Sigmoid colon (tissue), 6 donors: ENCODE measurements at regions not wholly inside any gene's neighbourhood (a gene's known extent, or its start where the extent isn't known, plus 50 kb on each side); places are given as distances from the start of the nearest gene placed in this dataset.

Source experiments
- DNase-seq: peaks from one replicate; pipeline ENCODE4 v3.0.0-alpha.2; 2019
- H3K27ac ChIP-seq, 4 donors: fragments of 200-600 bp; sonication (generic); one replicate each; pipeline ENCODE4 v1.5.1; 2016 to 2019; ENCODE audit warnings: mild to moderate bottlenecking in 1 of 4
- H3K27me3 ChIP-seq, 3 donors: fragments of 200-600 bp; sonication (generic); one replicate each; pipeline ENCODE4 v1.5.1; 2019; ENCODE audit warnings: mild to moderate bottlenecking in 1 of 3
- H3K36me3 ChIP-seq, 4 donors: fragments of 200-600 bp; sonication (generic); one replicate each; pipeline ENCODE4 v1.5.1; 2016 to 2019
- H3K4me1 ChIP-seq, 4 donors: fragments of 200-600 bp; sonication (generic); one replicate each; pipeline ENCODE4 v1.5.1; 2017 to 2019
- H3K4me3 ChIP-seq, 4 donors: fragments of 200-600 bp; sonication (generic); one replicate each; pipeline ENCODE4 v1.5.1; 2017 to 2019; ENCODE audit warnings: mild to moderate bottlenecking in 2 of 4, moderate library complexity in 1 of 4
- H3K9me3 ChIP-seq, 4 donors: fragments of 200-600 bp in 3 of 4; sonication (generic) in 3 of 4; one replicate each; pipeline versions ENCODE4 v1.5.1 to v1.6.1; 2013 to 2019
- EP300 ChIP-seq, 4 donors: sonication (generic); formaldehyde crosslinking; IDR thresholded peaks; one replicate each; pipeline ENCODE4 v1.6.1; 2017; ENCODE audit warnings: antibody characterized with exemption in 4 of 4
- POLR2A ChIP-seq, 2 donors: fragments of 450-650 bp; IDR thresholded peaks; one replicate each; pipeline ENCODE4 v1.6.1; 2016; ENCODE audit warnings: antibody characterized with exemption in 2 of 2, mild to moderate bottlenecking in 2 of 2, moderate library complexity in 2 of 2
- POLR2AphosphoS5 ChIP-seq, 4 donors: sonication (generic); formaldehyde crosslinking; IDR thresholded peaks; one replicate each; pipeline ENCODE4 v1.6.1; 2017; ENCODE audit warnings: antibody characterized with exemption in 4 of 4
- WGBS, 2 donors: extraction: QIAGEN DNeasy Blood & Tissue Kit; methylation state at CpG; one replicate each; pipeline ENCODE4 v1.1.7; 2013; 5-methylcytosine and 5-hydroxymethylcytosine counted together
- intact Hi-C: fragments of 100-400 bp; cut with DNase I; formaldehyde crosslinking; loops from one replicate; pipeline ENCODE4 v1.15.1; 2023
- TF ChIP-seq, protein P1 (sequence below), 4 experiments: fragments of 450-650 bp in 3 of 4; fragments of 200-600 bp in 1 of 4; IDR thresholded peaks; one replicate each; pipeline ENCODE4 v1.5.1; 2016 to 2019; ENCODE audit warnings: antibody characterized with exemption in 4 of 4, mild to moderate bottlenecking in 3 of 4, moderate library complexity in 2 of 4
- donor health status: healthy with polysubstance abuse.
- donor health status: healthy.

DNA sequence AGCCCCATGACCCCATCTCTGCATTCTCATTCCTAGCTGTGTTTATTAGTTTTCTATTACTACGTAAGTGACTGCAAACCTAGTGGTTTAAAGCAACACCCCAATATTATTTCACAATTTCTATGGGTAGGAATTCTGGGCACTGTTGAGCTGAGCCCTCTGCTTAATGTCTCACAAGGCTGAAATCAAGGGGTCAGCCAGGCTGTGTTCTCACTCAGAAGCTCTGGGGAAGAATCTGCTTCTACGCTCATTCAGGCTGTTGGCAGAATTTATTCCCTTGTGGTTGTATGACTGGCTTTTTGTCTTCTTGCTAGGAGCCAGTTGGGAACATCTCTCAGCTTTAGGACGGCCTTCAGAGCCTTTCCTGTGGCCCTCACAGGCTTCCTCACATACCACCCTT lies 181.0 kb downstream of the GIPC2 start:
- Histone ChIP-seq H3K4me1 (no peaks in the 10 kb centered on the region), H3K4me3 (no peak overlapping the region), H3K9me3 (peaks cover 0 to 5% (median 0%) of the 10 kb centered on the region in 4 donors), H3K27me3 (no peaks in the 10 kb centered on the region), H3K36me3 (no peaks in the 10 kb centered on the region), H3K27ac (no peak overlapping the region)
- DNase-seq = peak; percentile 69
- WGBS, 2 donors = 84 to 92% methylated on average over 3 of the region's 3 CpGs
- intact Hi-C loops = no loop called here
- TF ChIP-seq, protein P1, sequence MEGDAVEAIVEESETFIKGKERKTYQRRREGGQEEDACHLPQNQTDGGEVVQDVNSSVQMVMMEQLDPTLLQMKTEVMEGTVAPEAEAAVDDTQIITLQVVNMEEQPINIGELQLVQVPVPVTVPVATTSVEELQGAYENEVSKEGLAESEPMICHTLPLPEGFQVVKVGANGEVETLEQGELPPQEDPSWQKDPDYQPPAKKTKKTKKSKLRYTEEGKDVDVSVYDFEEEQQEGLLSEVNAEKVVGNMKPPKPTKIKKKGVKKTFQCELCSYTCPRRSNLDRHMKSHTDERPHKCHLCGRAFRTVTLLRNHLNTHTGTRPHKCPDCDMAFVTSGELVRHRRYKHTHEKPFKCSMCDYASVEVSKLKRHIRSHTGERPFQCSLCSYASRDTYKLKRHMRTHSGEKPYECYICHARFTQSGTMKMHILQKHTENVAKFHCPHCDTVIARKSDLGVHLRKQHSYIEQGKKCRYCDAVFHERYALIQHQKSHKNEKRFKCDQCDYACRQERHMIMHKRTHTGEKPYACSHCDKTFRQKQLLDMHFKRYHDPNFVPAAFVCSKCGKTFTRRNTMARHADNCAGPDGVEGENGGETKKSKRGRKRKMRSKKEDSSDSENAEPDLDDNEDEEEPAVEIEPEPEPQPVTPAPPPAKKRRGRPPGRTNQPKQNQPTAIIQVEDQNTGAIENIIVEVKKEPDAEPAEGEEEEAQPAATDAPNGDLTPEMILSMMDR (IDR thresholded peaks at IDR 0.05) = no peak
- no peak for TF ChIP-seq POLR2A (IDR thresholded peaks at IDR 0.05)
- peak in 3 of 4 donors; percentile 35 to 63 (median 48) for TF ChIP-seq POLR2AphosphoS5 (IDR thresholded peaks at IDR 0.05)
- no peak for TF ChIP-seq EP300 (IDR thresholded peaks at IDR 0.05)

DNA sequence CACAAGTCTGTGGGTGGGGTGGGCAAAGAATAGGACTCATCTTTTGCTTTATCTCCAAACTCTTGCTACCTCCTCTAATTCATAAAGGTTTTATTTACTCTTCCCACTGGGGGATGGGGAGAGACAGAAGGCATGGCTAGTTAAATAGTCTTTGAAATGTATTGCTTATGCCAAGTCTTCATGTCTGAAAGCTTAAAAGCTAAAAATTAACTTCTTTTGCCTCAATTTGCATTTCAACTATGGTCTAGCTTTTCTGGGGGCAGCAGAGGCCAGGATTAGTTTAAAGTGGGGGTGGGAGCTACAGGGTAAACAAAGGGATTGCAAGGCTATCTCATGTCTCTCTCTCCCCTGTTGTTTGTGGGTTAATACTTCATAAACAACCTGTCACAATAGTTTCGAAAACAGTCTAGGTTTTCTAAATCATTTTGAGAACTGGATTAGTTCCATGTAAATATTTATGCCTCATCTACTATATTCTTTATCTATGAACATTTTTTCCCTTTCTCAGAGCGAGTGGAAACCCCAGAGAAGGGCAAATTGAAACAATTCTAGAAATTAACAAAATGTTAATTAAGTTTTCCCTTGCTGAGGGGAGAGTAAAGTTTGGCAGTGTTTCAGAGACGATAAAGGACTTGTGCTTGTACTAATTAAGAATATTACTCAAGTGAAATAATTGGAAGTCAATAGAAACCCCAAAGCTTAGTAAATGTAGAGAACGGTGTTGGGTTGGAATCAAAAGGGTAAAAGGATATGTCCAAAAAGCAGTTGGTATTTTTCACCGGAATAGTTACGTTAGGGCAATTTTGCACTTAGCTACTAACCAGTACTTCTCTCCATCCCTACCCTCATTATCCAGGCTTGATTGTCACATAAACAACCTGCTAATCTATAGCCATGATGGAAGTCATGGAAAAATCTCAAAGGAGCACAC lies 182.2 kb downstream of the GIPC2 start:
- no peak for DNase-seq
- Histone ChIP-seq H3K4me1 (no peaks in the 10 kb centered on the region), H3K9me3 (peaks cover 0 to 5% (median 0%) of the 10 kb centered on the region in 4 donors), H3K27ac (peak overlapping the region in 1 of 4 donors; percentile 9), H3K27me3 (no peaks in the 10 kb centered on the region), H3K36me3 (no peaks in the 10 kb centered on the region), H3K4me3 (no peak overlapping the region)
- intact Hi-C loops = no loop called here
- 68 to 83% methylated on average over 6 of the region's 6 CpGs for WGBS, 2 donors
- TF ChIP-seq POLR2A (IDR thresholded peaks at IDR 0.05) (no peak), EP300 (IDR thresholded peaks at IDR 0.05) (no peak), POLR2AphosphoS5 (IDR thresholded peaks at IDR 0.05) (no peak)
- TF ChIP-seq, protein P1 (IDR thresholded peaks at IDR 0.05) = no peak

DNA sequence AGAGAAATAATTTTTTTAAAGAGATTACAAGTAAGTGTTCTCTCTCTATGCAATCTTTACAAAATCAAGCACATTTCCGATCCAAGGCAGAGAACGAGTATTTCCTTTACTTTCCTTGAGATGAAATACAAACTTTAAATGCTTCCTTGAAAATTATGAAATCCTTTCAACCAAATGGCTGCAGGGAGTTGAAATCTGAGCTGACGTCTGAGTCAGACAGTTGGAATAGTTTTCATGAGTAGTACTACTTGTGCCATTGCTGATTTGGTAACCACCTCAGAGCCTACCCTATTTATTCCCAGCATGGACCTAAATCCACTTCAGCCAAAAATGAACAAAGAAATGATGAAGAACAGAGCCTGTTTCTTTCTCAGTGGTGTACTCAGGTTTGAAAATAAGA lies 183.6 kb downstream of the GIPC2 start:
- no peak overlapping the region for H3K4me3 ChIP-seq
- H3K27ac ChIP-seq = no peak overlapping the region
- TF ChIP-seq, protein P1 (IDR thresholded peaks at IDR 0.05) = no peak
- peak in 3 of 4 donors; percentile 24 to 38 (median 27) for TF ChIP-seq POLR2AphosphoS5 (IDR thresholded peaks at IDR 0.05)
- WGBS, 2 donors = 73 to 83% methylated on average over 3 of the region's 3 CpGs
- intact Hi-C loops = no loop called here
- no peaks in the 10 kb centered on the region for H3K36me3 ChIP-seq
- peaks cover 0 to 5% (median 0%) of the 10 kb centered on the region in 4 donors for H3K9me3 ChIP-seq
- no peaks in the 10 kb centered on the region for H3K4me1 ChIP-seq
- no peaks in the 10 kb centered on the region for H3K27me3 ChIP-seq
- no peak for DNase-seq

DNA sequence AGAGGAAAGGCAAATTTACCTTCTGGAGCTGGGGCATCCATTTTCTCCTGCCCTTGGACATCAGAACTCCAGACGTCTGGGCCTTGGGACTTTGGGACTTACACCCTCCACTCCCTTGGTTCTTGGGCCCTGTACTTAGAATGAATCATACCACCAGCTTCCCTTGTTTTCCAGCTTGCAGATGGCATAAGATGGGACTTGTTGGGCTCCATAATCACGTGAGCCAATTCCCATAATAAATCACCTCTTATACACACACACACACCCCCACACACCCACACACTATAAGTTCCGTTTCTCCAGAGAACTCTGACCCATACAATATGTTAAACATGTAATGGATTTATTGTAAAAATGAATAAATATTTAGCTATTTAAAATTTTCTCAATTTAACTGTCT lies 185.7 kb downstream of the GIPC2 start:
- 10 to 57% methylated on average over 3 of the region's 3 CpGs for WGBS, 2 donors
- intact Hi-C loops = no loop called here
- TF ChIP-seq POLR2A (IDR thresholded peaks at IDR 0.05) (no peak), POLR2AphosphoS5 (IDR thresholded peaks at IDR 0.05) (no peak), EP300 (IDR thresholded peaks at IDR 0.05) (no peak)
- TF ChIP-seq, protein P1 (IDR thresholded peaks at IDR 0.05) = no peak
- Histone ChIP-seq H3K4me1 (no peaks in the 10 kb centered on the region), H3K9me3 (peaks cover 0 to 5% (median 0%) of the 10 kb centered on the region in 4 donors), H3K27ac (no peak overlapping the region), H3K4me3 (no peak overlapping the region), H3K36me3 (no peaks in the 10 kb centered on the region), H3K27me3 (no peaks in the 10 kb centered on the region)
- DNase-seq = no peak
